CD4-positive, alpha-beta T cell treated with Interleukin-12 subunit alpha and Interleukin-12 subunit beta, for 1 hour (primary cell): ENCODE measurements at regions not wholly inside any gene's neighbourhood (a gene's known extent, or its start where the extent isn't known, plus 50 kb on each side); places are given as distances from the start of the nearest gene placed in this dataset.
A peak's percentile ranks its signal among the peaks of the same experiment; 100 is the strongest.
"Not testable (repeated sequence)": the region's sequence is repeated elsewhere in the genome, so short reads cannot be mapped to it uniquely, and the experiment has no call there.

Source experiments
- DNase-seq: peaks from one replicate; pipeline ENCODE4 v3.0.0-alpha.2; 2020

GRCh38 chr20:24418731-24419130 lies 50.7 kb upstream of the SYNDIG1 start:
- no peak for DNase-seq

DNA sequence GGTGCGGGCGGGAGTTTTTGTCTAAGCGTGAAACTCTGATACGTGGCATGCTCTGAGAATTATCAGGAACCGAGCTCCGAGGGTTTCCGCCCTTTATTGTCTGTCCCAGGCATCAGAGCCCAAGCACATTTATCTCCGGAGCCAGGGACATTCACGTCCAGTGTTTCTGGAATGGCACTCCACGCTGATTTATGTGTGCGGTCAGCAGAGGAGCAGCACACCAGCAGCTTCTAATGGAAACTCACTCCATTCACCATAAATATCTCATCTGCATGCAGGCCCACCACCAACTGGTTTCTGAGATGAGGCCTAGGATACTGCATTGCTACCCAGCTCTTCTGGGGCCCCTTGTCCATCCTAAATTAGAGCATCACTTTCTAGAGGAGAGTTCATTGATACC lies 51.9 kb upstream of the SYNDIG1 start:
- no peak for DNase-seq

GRCh38 chr20:24415444-24415843 lies 54.0 kb upstream of the SYNDIG1 start:
- DNase-seq = not testable (repeated sequence)

DNA sequence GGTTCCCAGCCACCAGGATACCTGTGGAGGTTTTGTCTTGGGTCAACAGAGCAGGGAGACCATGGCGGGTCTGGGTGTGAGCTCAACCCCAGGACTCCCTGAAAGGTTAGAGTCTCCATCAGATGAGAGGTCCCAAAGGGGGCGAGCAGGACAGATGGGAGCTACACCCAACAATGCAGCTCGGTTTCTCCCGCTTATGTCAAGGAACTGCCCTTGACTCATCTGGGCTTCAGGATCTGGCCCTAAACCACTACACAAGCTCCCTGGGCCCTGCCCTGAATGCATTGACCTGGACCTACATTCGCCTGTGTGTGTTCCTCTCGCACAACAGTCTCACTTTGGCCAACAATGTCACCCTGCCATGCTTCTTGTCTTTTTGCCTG lies 57.6 kb upstream of the SYNDIG1 start:
- DNase-seq = no peak

DNA sequence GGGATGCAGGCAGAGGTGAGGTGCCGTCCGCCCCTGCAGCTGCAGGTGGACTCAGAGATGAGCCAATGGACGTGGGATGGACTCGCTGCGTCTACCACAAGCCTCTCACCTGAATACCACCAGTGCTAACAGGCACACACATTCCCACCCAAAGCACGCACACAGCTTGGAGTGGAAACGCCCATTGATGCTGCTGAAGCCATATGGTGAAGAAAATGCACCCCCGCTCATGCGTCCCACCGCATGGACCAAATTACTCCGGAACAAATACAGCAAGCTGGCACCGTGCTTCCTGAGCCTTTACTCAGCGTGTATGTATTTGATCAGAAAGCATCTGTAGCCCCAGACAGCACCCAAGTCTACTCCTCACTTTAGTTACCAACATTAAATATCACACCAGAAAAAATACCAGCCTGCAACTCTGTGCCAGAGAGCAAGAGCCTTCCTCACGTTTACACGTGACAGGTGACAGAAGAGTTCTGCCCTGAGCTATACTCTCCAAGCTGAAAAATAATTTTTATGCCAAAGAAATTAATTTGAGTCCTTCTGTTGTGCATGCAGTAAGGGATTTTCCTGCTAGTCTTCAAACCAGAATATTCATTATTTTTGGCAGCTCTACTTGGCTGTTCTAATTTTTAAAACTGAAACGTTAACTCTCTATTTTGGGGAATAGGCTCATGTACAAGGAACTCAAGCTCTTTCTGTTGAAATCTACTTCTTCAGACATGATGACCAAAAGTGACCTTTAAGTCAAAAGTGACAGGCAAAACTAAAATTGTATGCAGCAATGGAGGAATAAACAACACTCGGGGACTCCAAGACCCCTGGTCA lies 58.2 kb upstream of the SYNDIG1 start:
- no peak for DNase-seq

DNA sequence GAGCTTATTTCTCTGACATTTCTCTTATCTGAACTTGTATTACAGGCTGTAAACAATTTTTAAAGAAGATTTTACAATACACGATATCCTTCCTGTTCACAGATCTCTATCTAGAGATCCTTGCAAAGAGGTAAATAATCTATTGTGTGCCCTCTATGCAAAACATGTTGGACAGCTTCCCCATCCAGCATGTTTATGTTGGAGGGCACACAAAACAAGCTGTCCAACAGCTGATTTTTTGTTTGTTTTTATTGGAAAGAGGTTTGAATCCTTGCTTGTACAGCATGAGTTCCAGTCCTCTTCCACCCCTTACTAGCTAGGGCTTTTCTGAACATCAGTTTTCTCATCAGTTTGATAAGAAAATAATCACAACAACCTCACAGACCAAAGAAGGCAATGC lies 62.3 kb upstream of the SYNDIG1 start:
- DNase-seq = no peak

- no peak for DNase-seq
These were observed 62.7 kb upstream of the SYNDIG1 start for GRCh38 chr20:24406750-24407149.

DNA sequence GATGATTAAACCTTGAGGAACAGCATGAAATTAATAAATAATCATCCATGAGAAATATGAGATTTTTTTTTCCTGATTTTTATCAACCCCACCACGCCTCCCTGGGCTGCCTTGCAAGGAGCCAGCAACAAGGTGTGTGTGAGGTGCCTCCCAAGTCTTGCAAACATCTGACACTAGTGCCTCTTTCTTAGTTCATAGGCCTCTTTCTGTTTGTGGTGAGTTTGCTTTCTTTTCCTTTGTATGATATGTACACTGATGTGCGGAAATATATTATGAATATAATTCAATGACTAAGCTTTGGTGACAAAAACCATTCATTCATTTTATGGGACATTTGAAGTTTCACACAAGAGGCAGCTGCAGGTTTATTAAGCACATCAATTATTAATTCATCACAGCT lies 63.2 kb upstream of the SYNDIG1 start:
- DNase-seq = no peak

DNA sequence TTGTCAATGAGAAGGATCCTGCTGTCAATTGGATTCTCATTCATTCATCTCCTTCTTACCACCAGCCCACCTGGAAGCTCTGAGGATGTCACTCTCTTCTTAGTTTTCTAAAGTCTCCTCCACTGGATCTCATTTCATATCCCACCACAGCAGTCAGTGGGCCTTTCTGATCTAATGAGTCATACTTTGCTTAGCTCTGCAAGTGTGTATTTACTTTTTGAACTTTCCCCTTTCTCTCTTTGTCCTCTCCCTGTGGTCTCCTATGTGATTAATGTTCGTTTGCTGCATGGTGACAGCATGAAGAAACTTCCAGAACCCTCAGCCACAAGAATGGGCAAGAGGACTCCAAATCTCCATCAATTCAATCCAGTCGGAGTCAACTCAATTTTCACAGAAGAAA lies 63.6 kb upstream of the SYNDIG1 start:
- no peak for DNase-seq

DNA sequence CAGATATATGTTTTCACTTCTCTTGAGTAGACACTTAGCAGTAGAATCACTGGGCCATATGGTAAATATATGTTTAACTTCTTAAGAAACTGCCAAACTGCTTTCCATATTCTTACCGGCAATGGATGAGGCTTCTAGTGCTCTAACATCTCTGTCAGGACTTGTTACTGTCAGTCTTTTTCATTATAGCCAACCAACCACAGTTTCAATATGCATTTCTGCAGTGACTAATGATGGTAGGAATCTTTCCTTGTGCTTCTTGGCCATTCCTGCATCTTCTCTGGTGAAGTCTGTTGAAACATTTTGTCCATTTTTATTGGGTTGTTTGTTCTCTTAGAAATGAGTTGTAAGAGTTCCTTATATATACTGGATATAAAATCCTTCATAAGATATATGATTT lies 66.0 kb upstream of the SYNDIG1 start:
- DNase-seq = no peak

- no peak for DNase-seq
These were observed 67.2 kb upstream of the SYNDIG1 start for GRCh38 chr20:24402188-24402587.

- no peak for DNase-seq
These were observed 74.3 kb upstream of the SYNDIG1 start for GRCh38 chr20:24395151-24395550.

DNA sequence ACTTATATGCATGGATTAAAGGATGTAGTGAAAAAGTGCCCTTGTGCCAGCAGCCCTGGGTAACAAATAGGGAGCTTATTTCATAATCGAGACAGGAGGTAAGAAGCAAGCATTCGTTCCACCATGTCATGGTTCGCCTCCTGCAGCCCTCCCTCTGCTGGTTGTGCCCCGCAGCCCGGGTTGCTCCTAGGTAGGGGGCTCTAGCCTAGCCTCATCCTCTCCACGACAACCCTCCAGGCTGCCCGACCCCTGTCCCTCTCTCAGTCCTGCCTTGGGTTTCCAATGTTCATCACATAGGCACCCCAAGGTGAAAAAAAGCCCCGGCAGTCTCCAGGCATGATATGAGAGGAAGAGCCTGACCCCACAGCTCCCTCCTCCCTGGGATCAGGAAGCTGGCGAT lies 75.5 kb upstream of the SYNDIG1 start:
- DNase-seq = no peak

DNA sequence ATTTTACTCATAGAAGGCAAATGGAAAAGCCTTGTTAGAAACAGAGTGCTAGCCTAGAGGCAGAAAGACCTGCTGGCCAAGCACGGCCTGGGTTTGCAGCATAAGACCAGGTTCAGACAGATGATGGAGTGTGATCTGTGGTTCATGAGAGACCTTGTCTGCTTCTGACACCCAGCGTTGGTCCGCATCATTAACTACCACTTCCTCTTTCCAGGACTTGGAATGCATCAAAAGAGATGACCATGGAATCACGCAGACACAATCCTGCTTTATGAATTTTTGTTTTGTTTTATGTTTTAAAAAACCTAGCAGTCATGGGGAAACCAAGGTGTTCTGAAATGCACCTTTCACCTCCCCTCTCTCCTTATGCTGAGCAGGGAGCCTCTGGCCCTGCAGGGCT lies 76.8 kb upstream of the SYNDIG1 start:
- no peak for DNase-seq

GRCh38 chr20:24389686-24390085 lies 79.7 kb upstream of the SYNDIG1 start:
- peak; percentile 25 for DNase-seq

DNA sequence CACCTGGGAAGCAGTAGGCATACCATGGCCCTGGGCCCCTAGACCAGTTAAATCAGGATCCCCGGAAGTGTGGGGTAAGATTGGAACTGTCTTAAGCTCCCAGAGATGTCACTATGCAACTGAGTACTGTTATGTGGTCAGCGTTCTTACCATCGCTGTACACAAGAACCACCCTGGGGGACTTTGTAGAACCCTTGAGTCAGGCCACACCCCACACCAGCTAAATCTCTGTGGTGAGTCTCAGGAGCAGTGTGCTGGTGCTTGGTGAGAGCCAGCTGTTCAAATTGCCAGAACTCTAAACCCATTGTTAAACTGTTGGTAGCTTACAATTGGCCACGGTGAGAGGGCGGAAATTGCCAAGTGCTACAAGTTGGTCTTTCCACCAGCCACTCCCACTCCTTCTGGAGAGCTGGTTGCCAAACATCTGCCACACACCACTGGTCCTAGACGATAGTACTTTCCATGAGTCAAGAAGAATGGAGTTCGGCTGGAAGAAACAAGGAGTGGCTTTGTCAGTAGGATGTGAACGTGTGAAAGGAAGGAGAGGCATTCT lies 80.5 kb upstream of the SYNDIG1 start:
- DNase-seq = no peak

DNA sequence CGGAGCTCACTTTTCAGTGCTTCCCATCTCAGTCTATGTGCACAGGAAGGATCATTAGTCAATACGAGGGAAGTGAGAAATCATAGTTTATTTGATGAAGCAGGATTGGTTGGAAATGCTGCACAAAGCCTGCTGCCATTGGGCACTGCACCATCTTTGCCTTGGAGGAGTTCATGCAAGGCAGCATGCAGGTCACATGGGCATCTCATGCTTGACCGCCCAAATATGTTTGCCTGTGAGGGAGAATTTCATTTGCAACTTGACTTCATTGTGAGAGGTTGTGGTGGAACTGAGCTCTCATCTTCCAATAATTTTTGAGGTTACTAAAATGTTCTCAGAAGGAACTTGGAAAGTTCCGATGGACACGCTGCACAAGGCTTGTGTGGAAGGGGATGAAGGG lies 83.9 kb upstream of the SYNDIG1 start:
- DNase-seq = no peak

GRCh38 chr20:24384865-24385264 lies 84.6 kb upstream of the SYNDIG1 start:
- no peak for DNase-seq

DNA sequence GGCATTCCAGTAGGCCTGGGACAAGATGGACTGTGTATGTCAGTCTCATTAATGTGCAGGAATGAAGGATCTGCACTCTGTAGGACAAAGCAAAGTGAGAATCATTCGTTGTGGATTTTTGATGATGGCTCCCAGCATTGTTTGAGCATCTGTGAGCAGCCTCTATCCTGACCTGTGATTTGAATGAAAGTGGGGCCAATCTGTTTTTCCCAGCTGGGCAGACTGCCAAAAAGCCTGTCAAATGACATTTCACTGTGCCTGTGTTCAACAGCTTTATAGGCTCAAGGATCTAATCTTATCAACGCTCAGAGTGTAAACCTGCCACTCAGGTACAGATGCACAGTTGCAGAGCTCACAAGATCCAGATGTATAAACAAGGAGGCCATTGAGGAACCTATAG lies 86.7 kb upstream of the SYNDIG1 start:
- no peak for DNase-seq

- DNase-seq = no peak
These were observed 87.1 kb upstream of the SYNDIG1 start for GRCh38 chr20:24382331-24382730.

GRCh38 chr20:24381886-24382285 lies 87.5 kb upstream of the SYNDIG1 start:
- no peak for DNase-seq

DNA sequence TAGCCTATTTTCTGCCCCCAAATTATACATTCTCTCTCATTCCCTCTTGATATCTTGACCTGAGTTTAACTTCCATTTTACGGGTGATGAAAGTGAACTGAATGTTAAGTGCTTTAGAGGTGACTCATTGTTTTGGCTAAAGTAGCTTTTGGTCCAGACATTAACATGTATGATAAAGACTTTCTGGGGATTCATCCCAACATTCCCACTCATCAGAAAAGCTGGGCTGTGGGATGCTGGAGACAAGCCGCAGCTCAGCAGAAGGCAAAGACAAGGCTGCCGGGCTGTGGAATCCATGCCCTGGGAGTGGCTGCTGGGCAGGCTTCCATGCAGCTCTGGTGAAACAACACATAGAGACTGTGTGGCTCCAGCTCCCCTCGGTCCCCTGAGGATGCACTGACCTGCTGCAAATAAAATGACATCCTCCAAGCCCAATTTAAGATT lies 89.9 kb upstream of the SYNDIG1 start:
- DNase-seq = no peak

- no peak for DNase-seq
These were observed 90.6 kb upstream of the SYNDIG1 start for GRCh38 chr20:24378661-24379483.
